Liver (tissue), 3 donors: ENCODE measurements at regions not wholly inside any gene's neighbourhood (a gene's known extent, or its start where the extent isn't known, plus 50 kb on each side); places are given as distances from the start of the nearest gene placed in this dataset.

Experiments used
- HNF4G ChIP-seq: IDR thresholded peaks from 2 replicates; pipeline ENCODE4 v1.6.1; 2016; ENCODE audit warnings: antibody characterized with exemption
- RAD21 ChIP-seq, 2 donors: IDR thresholded peaks; 2 replicates each; pipeline ENCODE4 v1.6.1; 2016; ENCODE audit warnings: antibody characterized with exemption in 2 of 2, mild to moderate bottlenecking in 2 of 2
- YY1 ChIP-seq: IDR thresholded peaks from 2 replicates; pipeline ENCODE4 v1.6.1; 2016; ENCODE audit warnings: antibody characterized with exemption, mild to moderate bottlenecking
- TF ChIP-seq, protein P1 (sequence below): fragments of 150-350 bp; IDR thresholded peaks from 2 replicates; pipeline ENCODE4 v1.5.1; 2017; ENCODE audit warnings: improper control_type of control experiment, low read depth, low read length; ENCODE audit not compliant: missing input control
- donor health status: healthy.
- donor health status: healthy.

GRCh38 chr10:53123311-53123710, 350.7 kb upstream of the MBL2 start:
- TF ChIP-seq YY1, result no peak
- no peak for TF ChIP-seq HNF4G
- TF ChIP-seq, protein P1, sequence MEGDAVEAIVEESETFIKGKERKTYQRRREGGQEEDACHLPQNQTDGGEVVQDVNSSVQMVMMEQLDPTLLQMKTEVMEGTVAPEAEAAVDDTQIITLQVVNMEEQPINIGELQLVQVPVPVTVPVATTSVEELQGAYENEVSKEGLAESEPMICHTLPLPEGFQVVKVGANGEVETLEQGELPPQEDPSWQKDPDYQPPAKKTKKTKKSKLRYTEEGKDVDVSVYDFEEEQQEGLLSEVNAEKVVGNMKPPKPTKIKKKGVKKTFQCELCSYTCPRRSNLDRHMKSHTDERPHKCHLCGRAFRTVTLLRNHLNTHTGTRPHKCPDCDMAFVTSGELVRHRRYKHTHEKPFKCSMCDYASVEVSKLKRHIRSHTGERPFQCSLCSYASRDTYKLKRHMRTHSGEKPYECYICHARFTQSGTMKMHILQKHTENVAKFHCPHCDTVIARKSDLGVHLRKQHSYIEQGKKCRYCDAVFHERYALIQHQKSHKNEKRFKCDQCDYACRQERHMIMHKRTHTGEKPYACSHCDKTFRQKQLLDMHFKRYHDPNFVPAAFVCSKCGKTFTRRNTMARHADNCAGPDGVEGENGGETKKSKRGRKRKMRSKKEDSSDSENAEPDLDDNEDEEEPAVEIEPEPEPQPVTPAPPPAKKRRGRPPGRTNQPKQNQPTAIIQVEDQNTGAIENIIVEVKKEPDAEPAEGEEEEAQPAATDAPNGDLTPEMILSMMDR, result no peak
- TF ChIP-seq RAD21 (IDR thresholded peaks at IDR 0.05), result no peak
